Epithelial cell of esophagus (primary cell): ENCODE measurements at regions not wholly inside any gene's neighbourhood (a gene's known extent, or its start where the extent isn't known, plus 50 kb on each side); places are given as distances from the start of the nearest gene placed in this dataset.

Experiments used
- DNase-seq: peaks from one replicate; pipeline ENCODE4 v3.0.0; 2010; ENCODE audit warnings: low read depth
- H3K4me3 ChIP-seq: 2 replicates; pipeline ENCODE4 v1.5.1; 2011; ENCODE audit warnings: mild to moderate bottlenecking, low read length, control low read depth
- CTCF ChIP-seq: IDR thresholded peaks from 2 replicates; pipeline ENCODE4 v1.5.1; 2011; ENCODE audit warnings: low read depth, mild to moderate bottlenecking, low read length, control low read depth, inconsistent platforms; ENCODE audit not compliant: insufficient read depth; ENCODE audit errors: missing control alignments

GRCh38 chr5:66234241-66234640 lies 90.1 kb downstream of the SREK1 start:
- TF ChIP-seq CTCF, result no peak
- H3K4me3 ChIP-seq, result no peak overlapping the region
- DNase-seq, result no peak

- H3K4me3 ChIP-seq, result no peak overlapping the region
- no peak for DNase-seq
- no peak for TF ChIP-seq CTCF
These were observed 94.3 kb downstream of the SREK1 start for GRCh38 chr5:66238435-66238834.

GRCh38 chr5:66239034-66239433 lies 94.9 kb downstream of the SREK1 start:
- TF ChIP-seq CTCF, result peak; percentile 39
- no peak overlapping the region for H3K4me3 ChIP-seq
- peak; percentile 44 for DNase-seq

- TF ChIP-seq CTCF, result no peak
- no peak overlapping the region for H3K4me3 ChIP-seq
- no peak for DNase-seq
These were observed 97.2 kb downstream of the SREK1 start for GRCh38 chr5:66241136-66241825.

- H3K4me3 ChIP-seq, result no peak overlapping the region
- DNase-seq, result peak; percentile 20
- TF ChIP-seq CTCF, result no peak
These were observed 98.1 kb downstream of the SREK1 start for GRCh38 chr5:66242050-66242715.

GRCh38 chr5:66246608-66247007 lies 102.5 kb downstream of the SREK1 start:
- H3K4me3 ChIP-seq, result no peak overlapping the region
- DNase-seq, result peak; percentile 64
- TF ChIP-seq CTCF, result no peak

GRCh38 chr5:66247176-66247960 lies 103.3 kb downstream of the SREK1 start:
- no peak overlapping the region for H3K4me3 ChIP-seq
- TF ChIP-seq CTCF, result no peak
- DNase-seq, result peak; percentile 81
